Subcutaneous abdominal adipose tissue (tissue), 5 donors: ENCODE measurements at regions not wholly inside any gene's neighbourhood (a gene's known extent, or its start where the extent isn't known, plus 50 kb on each side); places are given as distances from the start of the nearest gene placed in this dataset.
"Not testable (repeated sequence)": the region's sequence is repeated elsewhere in the genome, so short reads cannot be mapped to it uniquely, and the experiment has no call there.

Source experiments
- H3K27ac ChIP-seq: one replicate; pipeline ENCODE4 v1.7.0; 2013; ENCODE audit warnings: low read depth, mild to moderate bottlenecking, inconsistent platforms, low read length, moderate library complexity
- H3K27me3 ChIP-seq, 5 donors: one replicate each; pipeline ENCODE4 v1.7.0; 2013; ENCODE audit warnings: low read length in 5 of 5, inconsistent platforms in 1 of 5; ENCODE audit not compliant: control insufficient read depth in 5 of 5, insufficient read depth in 4 of 5
- H3K36me3 ChIP-seq, 5 donors: one replicate each; pipeline ENCODE4 v1.7.0; 2013; ENCODE audit warnings: low read length in 5 of 5; ENCODE audit not compliant: control insufficient read depth in 5 of 5, insufficient read depth in 5 of 5
- H3K4me1 ChIP-seq, 5 donors: one replicate each; pipeline ENCODE4 v1.7.0; 2013; ENCODE audit warnings: low read length in 5 of 5, mild to moderate bottlenecking in 3 of 5, moderate library complexity in 1 of 5; ENCODE audit not compliant: control insufficient read depth in 5 of 5, insufficient read depth in 5 of 5
- H3K4me3 ChIP-seq, 5 donors: one replicate each; pipeline ENCODE4 v1.7.0; 2013; ENCODE audit warnings: low read length in 5 of 5, low read depth in 1 of 5
- H3K9ac ChIP-seq, 5 donors: one replicate each; pipeline ENCODE4 v1.7.0; 2013; ENCODE audit warnings: low read length in 5 of 5, mild to moderate bottlenecking in 4 of 5, moderate library complexity in 3 of 5
- H3K9me3 ChIP-seq, 5 donors: one replicate each; pipeline ENCODE4 v1.7.0; 2013; ENCODE audit warnings: low read length in 5 of 5; ENCODE audit not compliant: control insufficient read depth in 5 of 5
- donor health status: healthy.
- donor health status: healthy.
- donor health status: healthy.
- donor health status: healthy.
- donor health status: healthy.

DNA sequence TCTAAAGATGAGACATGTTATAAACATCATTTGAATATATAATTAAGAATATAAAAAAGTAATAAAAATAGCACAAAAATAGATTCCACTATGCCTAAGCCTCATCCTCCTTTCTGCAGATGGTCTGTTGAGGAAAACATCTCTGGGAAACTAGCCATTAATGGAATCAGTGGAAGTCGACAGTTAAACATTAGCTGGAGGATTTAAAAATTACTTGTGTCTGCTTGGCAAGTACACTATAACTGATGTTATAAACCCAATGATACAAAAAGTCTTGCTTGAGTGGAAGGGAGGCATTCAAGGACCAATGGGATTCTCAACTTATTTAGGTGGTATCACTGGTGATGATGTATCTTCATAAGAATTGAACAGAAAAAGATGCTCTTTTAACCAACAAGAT is 1598.3 kb downstream of the PCDH18 start:
- H3K4me1 ChIP-seq: no peaks in the 10 kb centered on the region
- no peak overlapping the region for H3K4me3 ChIP-seq
- H3K27me3 ChIP-seq: no peaks in the 10 kb centered on the region
- H3K36me3 ChIP-seq: no peaks in the 10 kb centered on the region
- H3K27ac ChIP-seq: no peak overlapping the region
- peaks cover 0 to 2% (median 0%) of the 10 kb centered on the region in 5 donors for H3K9me3 ChIP-seq
- no peak overlapping the region for H3K9ac ChIP-seq

DNA sequence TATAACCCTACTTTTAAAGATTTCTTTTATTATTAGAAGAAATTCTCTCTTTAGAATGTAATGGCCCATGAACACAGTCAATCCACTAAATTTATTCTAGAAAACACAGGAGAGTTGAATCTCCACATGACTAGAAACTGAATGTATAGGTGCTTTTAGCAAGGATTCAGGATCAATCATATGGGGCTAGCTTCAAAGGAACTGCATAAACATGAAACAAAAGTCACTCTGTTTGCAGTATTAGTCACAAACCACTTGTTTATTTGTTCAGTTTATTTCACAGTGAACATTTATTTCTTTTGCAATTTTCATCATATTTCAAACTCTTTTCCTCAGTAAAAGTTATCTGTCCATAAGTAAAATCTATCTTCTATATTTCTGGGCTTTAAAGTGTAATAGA is 1604.6 kb downstream of the PCDH18 start:
- H3K9me3 ChIP-seq: peaks cover 0 to 2% (median 0%) of the 10 kb centered on the region in 5 donors
- H3K27ac ChIP-seq: no peak overlapping the region
- H3K4me1 ChIP-seq: no peaks in the 10 kb centered on the region
- no peak overlapping the region for H3K4me3 ChIP-seq
- H3K36me3 ChIP-seq: no peaks in the 10 kb centered on the region
- H3K9ac ChIP-seq: no peak overlapping the region
- H3K27me3 ChIP-seq: no peaks in the 10 kb centered on the region

DNA sequence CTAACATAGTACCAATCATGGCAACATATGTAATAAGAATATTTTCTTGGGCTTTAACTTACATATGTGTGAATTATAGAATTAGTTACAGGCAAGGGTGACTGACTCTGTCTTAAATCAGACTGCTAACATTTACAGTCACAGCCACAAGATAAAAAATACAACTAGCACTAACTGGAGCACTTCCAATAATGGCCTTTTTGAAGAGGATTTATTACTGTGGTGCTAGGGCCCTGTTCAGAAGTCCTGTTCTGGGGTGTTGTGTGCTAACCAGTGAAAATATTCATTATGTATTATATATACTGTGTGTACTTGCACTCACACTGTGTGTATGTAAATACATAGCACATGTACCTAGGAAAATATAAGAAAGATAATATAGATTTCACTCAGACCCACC is 1611.2 kb downstream of the PCDH18 start:
- no peak overlapping the region for H3K9ac ChIP-seq
- no peaks in the 10 kb centered on the region for H3K36me3 ChIP-seq
- H3K27ac ChIP-seq: no peak overlapping the region
- H3K4me1 ChIP-seq: no peaks in the 10 kb centered on the region
- no peak overlapping the region for H3K4me3 ChIP-seq
- no peaks in the 10 kb centered on the region for H3K27me3 ChIP-seq
- H3K9me3 ChIP-seq: no peaks in the 10 kb centered on the region

DNA sequence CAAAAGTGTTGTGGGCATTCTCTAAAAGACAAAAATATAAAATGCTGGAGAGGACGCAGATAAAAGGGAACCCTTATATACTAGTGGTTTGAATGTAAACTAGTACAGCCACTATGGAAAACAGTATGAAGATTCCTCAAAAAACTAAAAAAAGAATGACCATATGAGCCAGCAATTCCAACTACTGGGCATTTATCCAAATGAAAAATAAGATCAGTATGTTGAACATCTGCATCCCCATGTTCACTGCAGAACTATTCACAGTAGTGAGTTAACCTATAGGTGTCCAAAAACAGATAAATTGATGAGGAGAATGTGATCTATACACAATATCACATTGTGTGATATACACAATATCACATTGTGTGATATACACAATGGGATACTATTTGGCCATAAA is 1615.3 kb downstream of the PCDH18 start:
- no peaks in the 10 kb centered on the region for H3K27me3 ChIP-seq
- H3K36me3 ChIP-seq: no peaks in the 10 kb centered on the region
- H3K4me3 ChIP-seq: no peak overlapping the region
- no peaks in the 10 kb centered on the region for H3K4me1 ChIP-seq
- no peaks in the 10 kb centered on the region for H3K9me3 ChIP-seq
- no peak overlapping the region for H3K27ac ChIP-seq
- no peak overlapping the region for H3K9ac ChIP-seq

DNA sequence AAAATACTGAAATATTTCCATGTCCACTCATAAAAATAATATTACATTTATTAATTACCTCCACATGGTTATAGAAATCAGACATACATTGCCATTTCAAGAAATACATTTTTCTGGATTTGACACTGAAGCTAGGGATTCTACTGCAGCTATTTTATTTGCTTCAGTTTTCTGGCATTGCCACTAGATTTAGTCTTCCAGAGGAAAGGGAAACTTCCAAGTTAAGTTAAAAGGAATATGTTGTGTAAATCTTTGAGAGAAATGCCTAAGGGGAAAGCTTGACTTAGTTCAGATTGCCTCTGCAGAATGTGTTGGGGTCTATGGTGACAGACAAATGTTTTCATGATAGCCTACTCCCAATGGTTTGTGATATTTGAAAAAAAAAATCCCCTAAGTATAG is 1631.3 kb downstream of the PCDH18 start:
- Histone ChIP-seq H3K4me1 (no peaks in the 10 kb centered on the region), H3K27me3 (no peaks in the 10 kb centered on the region), H3K9ac (no peak overlapping the region), H3K27ac (no peak overlapping the region), H3K9me3 (peaks cover 0 to 5% (median 0%) of the 10 kb centered on the region in 5 donors), H3K36me3 (no peaks in the 10 kb centered on the region), H3K4me3 (no peak overlapping the region)

DNA sequence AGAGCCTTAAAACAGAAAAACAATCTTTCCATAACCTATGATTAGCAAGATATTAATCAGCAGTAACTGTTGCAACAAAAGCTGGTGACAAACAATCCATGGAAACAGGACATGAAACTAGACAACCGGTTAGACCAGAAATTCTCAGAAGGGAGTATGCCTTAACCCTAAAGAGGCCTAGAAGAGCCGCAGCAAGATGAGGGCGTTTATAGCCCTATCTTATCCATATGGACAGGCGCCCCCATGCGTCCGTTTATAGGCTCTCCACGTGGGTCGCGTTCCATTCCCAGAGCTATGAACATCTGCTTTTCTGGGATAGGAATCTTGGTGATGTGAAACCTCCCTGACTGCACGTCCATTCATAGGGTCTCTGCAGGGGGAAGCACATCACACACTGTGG is 1662.7 kb upstream of the PABPC4L start:
- H3K4me1 ChIP-seq, H3K9me3 ChIP-seq, H3K4me3 ChIP-seq, H3K27me3 ChIP-seq, H3K36me3 ChIP-seq, H3K9ac ChIP-seq, H3K27ac ChIP-seq: not testable (repeated sequence)

DNA sequence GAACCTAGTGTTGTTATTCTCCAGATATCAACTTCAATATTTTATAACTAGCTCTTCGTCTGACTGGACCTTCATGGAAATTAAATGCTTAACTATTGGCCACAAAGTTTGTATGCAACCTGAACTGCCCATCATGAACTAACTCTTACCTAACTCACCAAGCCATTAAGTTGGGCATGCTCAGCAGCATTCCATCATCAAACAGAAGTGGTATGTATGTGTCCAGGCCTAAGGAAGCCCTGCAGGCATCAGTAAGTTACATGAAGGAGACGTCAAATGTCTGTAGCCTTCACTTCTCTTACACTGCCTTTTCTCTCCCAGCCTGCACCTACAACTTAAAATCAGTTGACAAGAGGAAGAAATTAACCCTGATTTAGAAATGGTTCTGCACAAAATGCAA is 1639.2 kb upstream of the PABPC4L start:
- Histone ChIP-seq H3K27ac (no peak overlapping the region), H3K4me1 (no peaks in the 10 kb centered on the region), H3K27me3 (no peaks in the 10 kb centered on the region), H3K9ac (no peak overlapping the region), H3K36me3 (no peaks in the 10 kb centered on the region), H3K9me3 (peaks cover 0 to 3% (median 0%) of the 10 kb centered on the region in 5 donors), H3K4me3 (no peak overlapping the region)

DNA sequence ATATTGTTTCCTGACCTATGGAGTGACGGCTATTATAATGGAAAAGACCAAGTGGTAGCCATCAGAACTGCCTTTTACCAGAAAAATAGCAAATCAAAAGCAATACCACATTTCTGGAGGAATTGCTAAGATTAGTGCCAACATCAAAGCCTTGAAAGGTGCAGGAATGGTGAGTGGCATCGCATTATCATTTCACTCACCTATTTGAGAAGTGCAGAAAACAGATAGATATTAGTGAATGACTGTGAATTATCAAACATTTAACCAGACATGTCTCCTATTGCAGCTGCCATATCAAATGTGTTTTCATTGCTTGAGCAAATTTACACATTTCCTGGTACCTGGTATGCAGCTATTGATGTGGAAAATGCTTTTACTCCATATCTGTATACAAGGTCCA is 1638.1 kb upstream of the PABPC4L start:
- H3K27ac ChIP-seq: no peak overlapping the region
- no peaks in the 10 kb centered on the region for H3K27me3 ChIP-seq
- no peaks in the 10 kb centered on the region for H3K4me1 ChIP-seq
- H3K4me3 ChIP-seq: no peak overlapping the region
- no peak overlapping the region for H3K9ac ChIP-seq
- no peaks in the 10 kb centered on the region for H3K36me3 ChIP-seq
- H3K9me3 ChIP-seq: peaks cover 0 to 3% (median 0%) of the 10 kb centered on the region in 5 donors

DNA sequence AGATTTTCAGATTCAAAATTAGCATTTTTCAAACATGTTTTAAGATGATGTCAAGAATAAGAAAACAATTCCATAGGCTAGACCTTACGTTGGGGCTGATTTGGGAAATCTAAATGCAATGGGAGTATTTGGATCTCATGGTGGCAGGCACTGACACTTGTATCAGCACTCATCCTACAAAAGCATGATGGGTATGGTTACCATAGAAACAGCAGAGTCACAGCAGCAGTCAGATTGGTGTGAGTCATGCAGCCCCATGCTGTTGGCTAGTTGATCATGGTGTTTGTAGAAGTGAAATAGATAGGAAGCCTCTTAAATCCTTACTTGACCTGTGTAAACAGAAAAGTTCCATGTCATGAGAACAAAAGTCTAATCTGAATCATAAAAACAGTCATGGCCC is 1637.3 kb upstream of the PABPC4L start:
- H3K27me3 ChIP-seq: no peaks in the 10 kb centered on the region
- H3K4me3 ChIP-seq: no peak overlapping the region
- no peak overlapping the region for H3K9ac ChIP-seq
- no peaks in the 10 kb centered on the region for H3K36me3 ChIP-seq
- H3K9me3 ChIP-seq: peaks cover 0 to 3% (median 0%) of the 10 kb centered on the region in 5 donors
- no peak overlapping the region for H3K27ac ChIP-seq
- H3K4me1 ChIP-seq: no peaks in the 10 kb centered on the region

DNA sequence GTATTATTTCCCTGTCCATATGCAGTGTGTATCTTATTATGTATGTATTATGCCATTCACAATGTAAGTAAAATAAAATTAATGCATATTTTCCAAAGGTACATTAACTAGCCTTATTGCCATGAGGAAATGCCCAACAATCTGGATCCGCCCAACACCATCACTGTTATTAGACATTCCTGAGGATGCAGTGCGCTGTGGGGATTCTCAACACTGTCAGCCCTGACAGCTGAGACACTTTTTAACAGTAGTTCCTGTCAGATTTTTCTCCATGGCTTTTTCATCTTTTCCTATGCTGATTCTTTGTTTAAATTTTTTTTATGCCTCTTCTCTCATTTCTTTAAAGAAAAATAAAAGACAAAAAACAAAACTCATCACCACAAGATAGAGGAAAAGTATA is 1632.9 kb upstream of the PABPC4L start:
- Histone ChIP-seq H3K27ac (no peak overlapping the region), H3K36me3 (no peaks in the 10 kb centered on the region), H3K9me3 (peaks cover 0 to 2% (median 0%) of the 10 kb centered on the region in 5 donors), H3K9ac (no peak overlapping the region), H3K27me3 (no peaks in the 10 kb centered on the region), H3K4me1 (no peaks in the 10 kb centered on the region), H3K4me3 (no peak overlapping the region)

DNA sequence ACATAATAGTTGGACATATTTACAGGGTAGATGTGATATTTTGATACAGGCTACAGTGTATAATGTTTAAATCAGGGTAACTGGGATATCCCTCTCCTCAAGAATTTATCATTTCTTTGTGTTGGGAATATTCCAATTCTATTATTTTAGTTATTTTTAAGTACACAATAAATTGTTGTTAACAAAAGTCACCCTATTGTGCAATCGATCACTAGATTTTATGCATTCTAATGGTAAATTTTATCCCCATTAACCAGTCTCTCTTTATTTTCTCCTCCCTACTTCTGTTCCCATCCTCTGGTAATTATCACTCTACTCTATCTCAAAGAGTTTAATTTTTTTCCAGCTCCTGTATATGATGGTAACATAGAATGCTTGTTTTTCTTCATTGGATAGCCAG is 1631.9 kb upstream of the PABPC4L start:
- no peak overlapping the region for H3K4me3 ChIP-seq
- H3K9me3 ChIP-seq: peaks cover 0 to 2% (median 0%) of the 10 kb centered on the region in 5 donors
- no peak overlapping the region for H3K27ac ChIP-seq
- H3K4me1 ChIP-seq: no peaks in the 10 kb centered on the region
- no peaks in the 10 kb centered on the region for H3K27me3 ChIP-seq
- H3K36me3 ChIP-seq: no peaks in the 10 kb centered on the region
- H3K9ac ChIP-seq: no peak overlapping the region
